GM13976 (cell line): ENCODE measurements at regions not wholly inside any gene's neighbourhood (a gene's known extent, or its start where the extent isn't known, plus 50 kb on each side); places are given as distances from the start of the nearest gene placed in this dataset.

Experiments used
- DNase-seq: peaks from one replicate; pipeline ENCODE4 v3.0.0; 2012; ENCODE audit warnings: low spot score
- in situ Hi-C: fragments of 300-500 bp; cut with MboI; formaldehyde crosslinking; loops from one replicate; pipeline ENCODE4 v1.12.0; 2022; ENCODE audit warnings: low sequenced_read_pairs, mixed read lengths, inconsistent platforms; ENCODE audit not compliant: unreplicated experiment
- TF ChIP-seq, protein P1 (sequence below): IDR thresholded peaks from 2 replicates; pipeline ENCODE4 v1.5.1; 2012; ENCODE audit warnings: borderline replicate concordance, mild to moderate bottlenecking; ENCODE audit not compliant: insufficient read depth; ENCODE audit errors: extremely low read depth, missing control alignments, control extremely low read depth

DNA sequence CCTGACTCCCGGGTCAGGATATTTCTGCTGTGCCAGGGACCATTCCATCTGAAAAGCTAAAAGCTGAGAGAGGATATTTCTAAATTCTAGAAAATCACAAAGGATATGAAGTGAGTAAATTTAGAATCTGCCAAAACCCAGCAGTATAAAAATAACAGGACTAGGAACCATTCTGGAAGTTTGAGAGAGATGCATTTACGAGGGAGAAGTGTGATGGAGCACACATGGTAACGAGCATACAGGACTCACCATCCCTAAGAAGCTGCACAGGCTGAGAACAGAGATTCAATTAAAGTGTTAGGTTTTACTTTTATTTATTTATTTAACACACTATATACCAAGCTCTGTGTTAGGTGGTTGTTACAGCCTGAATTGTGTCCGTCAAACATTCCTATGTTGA lies 116.3 kb downstream of the GLUL start:
- TF ChIP-seq, protein P1, sequence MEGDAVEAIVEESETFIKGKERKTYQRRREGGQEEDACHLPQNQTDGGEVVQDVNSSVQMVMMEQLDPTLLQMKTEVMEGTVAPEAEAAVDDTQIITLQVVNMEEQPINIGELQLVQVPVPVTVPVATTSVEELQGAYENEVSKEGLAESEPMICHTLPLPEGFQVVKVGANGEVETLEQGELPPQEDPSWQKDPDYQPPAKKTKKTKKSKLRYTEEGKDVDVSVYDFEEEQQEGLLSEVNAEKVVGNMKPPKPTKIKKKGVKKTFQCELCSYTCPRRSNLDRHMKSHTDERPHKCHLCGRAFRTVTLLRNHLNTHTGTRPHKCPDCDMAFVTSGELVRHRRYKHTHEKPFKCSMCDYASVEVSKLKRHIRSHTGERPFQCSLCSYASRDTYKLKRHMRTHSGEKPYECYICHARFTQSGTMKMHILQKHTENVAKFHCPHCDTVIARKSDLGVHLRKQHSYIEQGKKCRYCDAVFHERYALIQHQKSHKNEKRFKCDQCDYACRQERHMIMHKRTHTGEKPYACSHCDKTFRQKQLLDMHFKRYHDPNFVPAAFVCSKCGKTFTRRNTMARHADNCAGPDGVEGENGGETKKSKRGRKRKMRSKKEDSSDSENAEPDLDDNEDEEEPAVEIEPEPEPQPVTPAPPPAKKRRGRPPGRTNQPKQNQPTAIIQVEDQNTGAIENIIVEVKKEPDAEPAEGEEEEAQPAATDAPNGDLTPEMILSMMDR = no peak
- DNase-seq = no peak
- in situ Hi-C loops = no loop called here

DNA sequence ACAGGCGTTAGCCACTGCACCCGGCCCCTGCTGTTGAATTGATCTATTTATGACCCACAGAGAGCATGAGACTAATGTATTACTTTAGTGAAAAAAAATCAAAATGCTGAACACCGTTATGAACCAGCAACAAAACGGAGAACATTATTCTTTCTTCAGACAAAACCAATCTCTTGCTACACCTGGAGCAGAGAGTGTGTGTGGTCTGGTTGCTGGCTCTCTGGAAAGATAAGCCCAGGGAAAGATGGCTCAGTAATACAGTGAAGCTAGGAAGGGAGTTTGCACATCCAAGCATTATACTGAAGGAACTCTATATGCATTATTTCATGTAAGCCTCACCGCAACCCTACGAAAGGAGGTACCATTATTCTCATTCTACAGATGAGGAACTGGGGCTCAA lies 117.0 kb downstream of the GLUL start:
- TF ChIP-seq, protein P1 = no peak
- in situ Hi-C loops = no loop called here
- DNase-seq = no peak

DNA sequence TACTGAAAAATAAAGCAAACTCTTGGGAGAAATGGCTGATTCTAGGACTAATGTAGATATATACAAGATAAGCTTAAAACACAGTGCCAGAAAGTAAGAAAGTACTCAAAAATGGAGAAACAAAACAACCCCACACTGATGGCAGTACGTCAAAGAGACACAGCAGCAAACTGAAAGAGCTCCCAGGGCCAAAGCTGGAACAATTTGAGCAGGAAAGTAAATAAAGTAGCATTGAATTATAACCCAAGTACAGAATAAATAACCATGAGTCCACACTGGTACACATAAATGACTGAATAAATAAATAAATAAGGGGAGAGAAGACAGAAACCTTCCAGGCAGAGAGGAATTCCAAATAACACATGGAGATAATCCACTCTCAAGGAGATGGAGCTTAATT lies 120.9 kb downstream of the GLUL start:
- no peak for DNase-seq
- TF ChIP-seq, protein P1 = no peak
- in situ Hi-C loops = no loop called here

DNA sequence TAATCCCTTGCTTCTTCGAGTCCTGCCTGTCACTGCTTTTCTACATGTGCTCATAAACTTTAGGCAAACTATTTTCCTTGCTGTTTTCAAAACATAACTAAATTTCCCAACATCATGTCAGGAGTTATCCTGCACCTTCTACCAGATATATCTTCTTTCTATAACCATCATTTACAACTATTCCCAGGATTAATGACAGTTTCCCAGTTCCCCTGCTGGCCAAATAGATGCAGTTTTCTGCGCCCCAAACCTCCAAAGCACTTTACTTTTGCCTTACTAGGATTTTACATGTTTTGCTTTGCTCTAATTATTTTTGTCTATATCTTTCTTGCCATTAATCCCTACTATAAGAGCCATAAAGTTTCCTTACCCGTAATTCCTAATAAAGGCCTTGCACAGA lies 122.5 kb downstream of the GLUL start:
- no peak for DNase-seq
- TF ChIP-seq, protein P1 = no peak
- in situ Hi-C loops = no loop called here

DNA sequence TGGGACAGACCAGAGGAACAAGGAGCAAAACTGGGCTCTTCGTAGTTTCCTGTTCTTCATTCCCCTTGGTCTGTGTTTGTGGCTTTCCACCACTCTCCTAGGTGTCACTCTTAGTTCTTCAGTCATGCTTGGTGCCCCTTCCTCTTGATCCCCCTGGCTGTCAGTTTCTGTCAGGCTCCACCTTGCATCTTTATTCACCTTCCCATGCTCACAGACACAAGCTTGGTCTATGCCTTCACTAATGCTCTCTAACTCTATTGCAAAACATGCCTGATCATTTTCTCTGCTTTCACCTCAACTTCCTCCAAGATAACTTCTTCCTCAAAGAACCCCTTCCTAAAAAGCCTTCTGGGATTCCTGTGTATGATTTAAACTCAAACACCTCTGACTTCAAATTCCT lies 122.9 kb downstream of the GLUL start:
- TF ChIP-seq, protein P1 = no peak
- in situ Hi-C loops = no loop called here
- no peak for DNase-seq

DNA sequence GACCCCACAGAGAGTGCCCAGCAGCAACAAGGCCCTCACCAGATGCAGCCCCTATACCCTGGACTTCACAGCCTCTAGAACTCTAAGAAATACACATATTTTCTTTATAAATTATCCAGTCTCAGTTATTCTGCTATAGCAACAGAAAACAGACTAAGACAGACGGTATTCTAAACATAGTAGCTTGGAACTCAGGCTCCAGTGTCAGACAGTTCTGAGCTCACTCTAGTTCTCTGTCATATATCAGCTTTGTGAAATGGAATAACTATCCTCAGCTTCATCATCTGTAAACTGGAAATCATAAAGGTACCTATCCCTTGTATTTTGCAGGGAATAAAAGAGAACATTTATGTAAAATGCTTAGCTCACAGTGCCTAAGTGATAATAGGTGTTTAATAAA lies 127.4 kb downstream of the GLUL start:
- TF ChIP-seq, protein P1 = no peak
- in situ Hi-C loops = no loop called here
- no peak for DNase-seq

DNA sequence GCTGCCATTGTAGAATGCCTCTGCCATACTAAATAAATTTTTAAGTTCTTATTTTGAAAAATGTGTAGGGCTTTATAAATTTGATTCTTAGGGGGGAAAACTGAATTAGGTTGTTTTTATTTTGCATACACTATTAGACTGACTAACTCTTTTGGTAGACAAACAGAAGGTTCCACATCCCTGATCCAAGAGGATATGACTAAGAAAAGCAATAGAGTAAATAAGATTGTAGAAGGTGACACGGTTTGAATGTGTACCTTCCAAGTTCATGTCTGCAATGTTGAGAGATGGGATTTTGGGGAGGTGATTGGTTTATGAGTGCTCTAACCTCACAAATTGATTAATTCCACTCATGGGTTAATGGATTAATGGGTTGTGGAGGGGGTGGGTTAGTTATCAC lies 127.9 kb downstream of the GLUL start:
- in situ Hi-C loops = no loop called here
- DNase-seq = no peak
- TF ChIP-seq, protein P1 = no peak
